Mucosa of descending colon (tissue), 3 donors: ENCODE measurements at regions not wholly inside any gene's neighbourhood (a gene's known extent, or its start where the extent isn't known, plus 50 kb on each side); places are given as distances from the start of the nearest gene placed in this dataset.
A peak's percentile ranks its signal among the peaks of the same experiment; 100 is the strongest.

ENCODE experiments used
- ATAC-seq: fragments of 200-7000 bp; cut with Tn5 transposase; one replicate; pipeline ENCODE4 v1.9.1; 2020; ENCODE audit warnings: mild to moderate bottlenecking, moderate library complexity
- DNase-seq, 3 donors: peaks; one replicate each; pipeline ENCODE4 v3.0.0-alpha.2; 2020
- H3K36me3 ChIP-seq: fragments of 200-600 bp; one replicate; pipeline ENCODE4 v1.8.0; 2021; ENCODE audit warnings: low read depth, mild to moderate bottlenecking
- H3K4me1 ChIP-seq: fragments of 200-600 bp; one replicate; pipeline ENCODE4 v1.8.0; 2021; ENCODE audit warnings: low read depth, mild to moderate bottlenecking
- H3K4me3 ChIP-seq: fragments of 200-600 bp; one replicate; pipeline ENCODE4 v1.8.0; 2021; ENCODE audit warnings: mild to moderate bottlenecking
- H3K9me3 ChIP-seq: fragments of 200-600 bp; one replicate; pipeline ENCODE4 v1.8.0; 2021; ENCODE audit warnings: mild to moderate bottlenecking
- CTCF ChIP-seq: fragments of 200-600 bp; IDR thresholded peaks from one replicate; pipeline ENCODE4 v1.8.0; 2022; ENCODE audit warnings: antibody characterized with exemption, mild to moderate bottlenecking
- intact Hi-C, 2 donors: fragments of 100-400 bp; cut with DNase I in 1 of 2; cut with micrococcal nuclease in 1 of 2; formaldehyde crosslinking; loops; one replicate each; pipeline versions ENCODE4 v1.11.0 to v1.11.1; 2022; cut with DNase I, micrococcal nuclease
- donor health status: DM: no; HTN: no; CAD: no; lungs with moderate emphysema.
- donor health status: DM: no; HTN: no; CAD: no.
- donor health status: DM: no; HTN: yes; CAD: no.

- no peak for ATAC-seq
- H3K4me1 ChIP-seq = no peaks in the 10 kb centered on the region
- intact Hi-C loops = no loop called here
- H3K9me3 ChIP-seq = no peaks in the 10 kb centered on the region
- no peaks in the 10 kb centered on the region for H3K36me3 ChIP-seq
- no peak overlapping the region for H3K4me3 ChIP-seq
- no peak for TF ChIP-seq CTCF
- DNase-seq = no peak
Observed at GRCh38 chr3:95905182-95905581, 909.2 kb upstream of the EPHA6 start.

- H3K9me3 ChIP-seq = peaks cover 6% of the 10 kb centered on the region
- intact Hi-C loops = no loop called here
- no peaks in the 10 kb centered on the region for H3K4me1 ChIP-seq
- no peak overlapping the region for H3K4me3 ChIP-seq
- no peak for TF ChIP-seq CTCF
- ATAC-seq = no peak
- H3K36me3 ChIP-seq = no peaks in the 10 kb centered on the region
- no peak for DNase-seq
Observed at GRCh38 chr3:95911767-95912166, 902.6 kb upstream of the EPHA6 start.

GRCh38 chr3:95923496-95924210 lies 890.7 kb upstream of the EPHA6 start:
- no peaks in the 10 kb centered on the region for H3K36me3 ChIP-seq
- no peaks in the 10 kb centered on the region for H3K9me3 ChIP-seq
- DNase-seq = peak in 1 of 3 donors; percentile 37
- intact Hi-C loops = no loop called here
- no peak overlapping the region for H3K4me3 ChIP-seq
- H3K4me1 ChIP-seq = no peaks in the 10 kb centered on the region
- ATAC-seq = peak; percentile 59
- TF ChIP-seq CTCF = no peak

- Histone ChIP-seq H3K4me3 (no peak overlapping the region), H3K4me1 (no peaks in the 10 kb centered on the region), H3K36me3 (no peaks in the 10 kb centered on the region), H3K9me3 (no peaks in the 10 kb centered on the region)
- DNase-seq = no peak
- ATAC-seq = no peak
- TF ChIP-seq CTCF = no peak
- intact Hi-C loops = no loop called here
Observed at GRCh38 chr3:95926904-95927501, 887.4 kb upstream of the EPHA6 start.

GRCh38 chr3:95934181-95934580 lies 880.2 kb upstream of the EPHA6 start:
- H3K4me1 ChIP-seq = no peaks in the 10 kb centered on the region
- no peaks in the 10 kb centered on the region for H3K9me3 ChIP-seq
- TF ChIP-seq CTCF = no peak
- H3K4me3 ChIP-seq = no peak overlapping the region
- intact Hi-C loops = no loop called here
- DNase-seq (no peak), ATAC-seq (no peak)
- H3K36me3 ChIP-seq = no peaks in the 10 kb centered on the region
